GM12874 (cell line): ENCODE measurements at regions not wholly inside any gene's neighbourhood (a gene's known extent, or its start where the extent isn't known, plus 50 kb on each side); places are given as distances from the start of the nearest gene placed in this dataset.

Source experiments
- TF ChIP-seq, protein P1 (sequence below): IDR thresholded peaks from 2 replicates; pipeline ENCODE4 v1.5.1; 2011; ENCODE audit warnings: low read depth, mild to moderate bottlenecking, control low read depth, low read length, moderate library complexity; ENCODE audit not compliant: insufficient read depth

- TF ChIP-seq, protein P1, sequence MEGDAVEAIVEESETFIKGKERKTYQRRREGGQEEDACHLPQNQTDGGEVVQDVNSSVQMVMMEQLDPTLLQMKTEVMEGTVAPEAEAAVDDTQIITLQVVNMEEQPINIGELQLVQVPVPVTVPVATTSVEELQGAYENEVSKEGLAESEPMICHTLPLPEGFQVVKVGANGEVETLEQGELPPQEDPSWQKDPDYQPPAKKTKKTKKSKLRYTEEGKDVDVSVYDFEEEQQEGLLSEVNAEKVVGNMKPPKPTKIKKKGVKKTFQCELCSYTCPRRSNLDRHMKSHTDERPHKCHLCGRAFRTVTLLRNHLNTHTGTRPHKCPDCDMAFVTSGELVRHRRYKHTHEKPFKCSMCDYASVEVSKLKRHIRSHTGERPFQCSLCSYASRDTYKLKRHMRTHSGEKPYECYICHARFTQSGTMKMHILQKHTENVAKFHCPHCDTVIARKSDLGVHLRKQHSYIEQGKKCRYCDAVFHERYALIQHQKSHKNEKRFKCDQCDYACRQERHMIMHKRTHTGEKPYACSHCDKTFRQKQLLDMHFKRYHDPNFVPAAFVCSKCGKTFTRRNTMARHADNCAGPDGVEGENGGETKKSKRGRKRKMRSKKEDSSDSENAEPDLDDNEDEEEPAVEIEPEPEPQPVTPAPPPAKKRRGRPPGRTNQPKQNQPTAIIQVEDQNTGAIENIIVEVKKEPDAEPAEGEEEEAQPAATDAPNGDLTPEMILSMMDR = no peak
Observed at GRCh38 chr15:91547356-91547755, 306.2 kb upstream of the SLCO3A1 start.

GRCh38 chr15:91548549-91548948 is 305.0 kb upstream of the SLCO3A1 start:
- TF ChIP-seq, protein P1 = no peak

DNA sequence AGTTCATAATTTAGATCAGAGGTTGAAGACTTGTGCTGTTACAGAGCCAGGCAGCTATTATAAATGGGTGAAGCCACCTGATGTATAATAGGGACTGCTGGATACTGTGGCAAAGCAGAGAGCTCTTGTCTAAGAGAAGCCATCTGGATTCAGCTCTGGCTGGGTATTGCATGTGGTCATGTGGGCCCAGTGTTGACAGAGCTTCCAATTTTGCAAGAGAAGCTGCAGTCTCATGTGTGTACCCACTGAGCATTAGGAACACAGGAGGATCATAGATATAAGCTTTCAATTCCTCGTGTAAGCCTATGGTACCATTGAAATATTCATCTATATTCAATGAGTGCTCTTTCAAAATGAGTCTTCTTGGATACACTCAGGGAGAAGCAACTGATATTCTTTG is 303.9 kb upstream of the SLCO3A1 start:
- TF ChIP-seq, protein P1 = no peak

GRCh38 chr15:91552555-91552954 is 301.0 kb upstream of the SLCO3A1 start:
- TF ChIP-seq, protein P1 = no peak

DNA sequence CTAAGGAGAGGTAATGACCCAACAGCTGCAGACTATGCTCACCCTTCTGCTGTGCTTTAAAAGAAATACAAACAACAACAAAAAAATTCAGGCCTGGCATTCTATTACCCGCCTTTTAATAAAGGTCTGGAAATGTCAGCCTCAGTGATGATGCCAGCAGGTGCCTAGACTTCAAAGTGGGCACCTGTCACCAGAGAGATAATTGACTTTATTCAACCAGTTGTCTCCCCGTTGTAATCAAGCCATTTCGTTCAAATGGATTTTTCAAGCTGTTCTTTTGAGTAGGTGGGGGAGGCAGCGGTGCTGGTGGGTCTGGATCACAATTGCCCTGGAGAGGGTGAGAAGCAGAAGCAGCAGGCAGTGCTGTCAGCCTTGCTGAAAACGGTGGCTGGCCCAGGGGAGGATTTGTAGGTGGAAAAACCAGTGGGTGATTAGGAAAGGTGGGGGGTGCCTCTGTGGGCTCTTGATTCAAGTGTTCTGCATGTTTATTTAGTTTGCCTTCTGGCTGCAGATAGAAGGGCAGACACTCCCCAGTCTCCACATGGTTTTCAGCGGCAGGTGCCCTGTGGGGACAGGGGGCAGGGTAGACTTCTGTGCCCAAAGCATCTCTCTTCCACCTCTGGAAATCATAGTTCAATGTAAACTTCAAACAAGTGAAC is 300.2 kb upstream of the SLCO3A1 start:
- TF ChIP-seq, protein P1 = no peak

DNA sequence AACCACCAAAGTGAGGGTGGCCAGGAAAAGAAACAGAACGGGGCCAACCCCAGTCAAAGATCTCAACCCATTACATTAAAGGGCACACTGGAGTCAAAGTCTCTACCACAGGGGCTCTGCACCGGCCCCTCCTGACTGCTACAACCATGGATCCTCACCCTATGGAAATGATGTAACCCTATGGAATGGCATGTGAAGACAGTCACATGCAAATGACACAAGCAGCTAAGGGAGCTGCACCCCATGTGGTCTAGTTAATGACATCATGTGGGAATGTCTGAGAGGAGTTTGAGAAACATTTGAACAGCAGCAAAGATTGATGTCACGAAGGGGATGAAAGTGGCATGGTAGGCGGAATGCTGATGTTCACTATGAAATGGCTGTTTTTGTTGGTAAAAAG is 298.2 kb upstream of the SLCO3A1 start:
- TF ChIP-seq, protein P1 = no peak

DNA sequence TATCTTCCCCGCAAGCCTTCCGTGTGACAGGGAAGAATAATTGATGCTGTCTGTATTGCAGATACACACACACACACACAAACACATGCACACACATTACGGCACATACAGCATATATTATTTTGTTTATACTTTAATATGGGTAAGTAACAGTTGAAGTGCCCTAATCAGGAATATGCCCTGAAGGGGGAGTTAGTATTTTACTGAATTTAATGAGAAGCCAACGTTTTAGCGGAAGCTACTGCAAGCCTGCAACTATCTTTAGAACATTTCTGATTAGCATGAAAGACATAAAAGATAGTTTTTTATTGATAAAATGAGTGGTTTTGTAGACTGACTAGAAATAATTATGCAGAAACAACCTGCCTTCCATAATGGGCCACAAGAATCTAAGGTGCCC is 296.6 kb upstream of the SLCO3A1 start:
- TF ChIP-seq, protein P1 = no peak
